ENCODE measurements at regions not wholly inside any gene's neighbourhood (a gene's known extent, or its start where the extent isn't known, plus 50 kb on each side); places are given as distances from the start of the nearest gene placed in this dataset.
A peak's percentile ranks its signal among the peaks of the same experiment; 100 is the strongest.

DNA sequence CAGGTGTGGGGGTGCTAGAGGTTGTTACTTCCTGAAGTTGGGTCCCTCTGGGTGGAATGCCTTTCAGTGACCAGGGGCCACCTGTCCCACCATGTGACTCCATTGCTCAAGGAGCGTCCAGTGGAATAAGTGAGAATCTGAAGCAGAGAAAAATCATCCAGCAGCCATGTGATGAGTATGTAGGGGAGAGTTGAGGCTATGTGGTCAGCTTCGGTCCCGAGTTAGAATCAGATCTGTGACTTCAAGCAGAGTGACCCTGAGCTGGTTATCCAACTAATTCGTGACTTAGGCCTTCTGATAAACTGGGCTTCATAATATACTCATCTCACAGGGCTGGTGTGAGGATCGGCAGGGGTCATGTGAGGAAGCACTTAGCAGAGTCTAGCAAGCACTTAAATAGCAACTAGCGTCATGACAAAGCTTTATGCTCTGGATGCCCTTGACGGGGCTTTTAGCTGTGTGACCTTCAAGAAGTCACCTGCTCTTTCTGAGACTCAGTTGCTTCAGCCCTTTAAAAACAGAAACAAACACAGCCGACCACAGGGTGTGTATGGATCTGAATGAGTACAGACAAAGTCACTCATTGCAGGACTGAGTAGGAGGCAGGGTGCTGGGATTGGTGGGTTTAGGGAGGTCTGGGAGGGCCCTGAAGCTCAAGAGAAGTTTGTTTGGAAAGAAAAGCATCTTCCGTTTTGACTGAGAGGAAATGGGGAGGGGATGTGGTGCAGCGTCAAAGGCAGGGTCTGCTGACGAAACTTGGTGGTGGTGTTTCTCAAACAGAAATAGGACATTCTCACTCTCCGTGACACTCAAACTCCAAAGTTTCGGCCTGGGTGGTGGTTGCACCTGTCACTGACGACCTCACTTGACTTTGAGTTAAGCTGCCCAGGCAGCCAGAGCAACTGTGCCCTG, 264.0 kb upstream of the CXCR4 start:
- H2AFZ ChIP-seq (ENCODE audit: low read length), result no peak overlapping the region
- H3K27ac ChIP-seq (ENCODE audit: insufficient read depth, low read length), result no peak overlapping the region
- no peak overlapping the region for H3K9ac ChIP-seq (ENCODE audit: insufficient read depth, low read length)
- H3K4me3 ChIP-seq (replicated peaks in 1 of 4; ENCODE audit: control extremely low read depth in 1 of 4, insufficient read depth in 1 of 4, low read depth in 3 of 4, low read length in 4 of 4), result no peak overlapping the region
- H4K20me1 ChIP-seq (ENCODE audit: control insufficient read depth, extremely low read depth, insufficient read depth, low read length), result no peaks in the 10 kb centered on the region
- no peak for TF ChIP-seq EZH2 (IDR thresholded peaks at IDR 0.05; ENCODE audit: low read length, missing control alignments)
- TF ChIP-seq, protein P1, sequence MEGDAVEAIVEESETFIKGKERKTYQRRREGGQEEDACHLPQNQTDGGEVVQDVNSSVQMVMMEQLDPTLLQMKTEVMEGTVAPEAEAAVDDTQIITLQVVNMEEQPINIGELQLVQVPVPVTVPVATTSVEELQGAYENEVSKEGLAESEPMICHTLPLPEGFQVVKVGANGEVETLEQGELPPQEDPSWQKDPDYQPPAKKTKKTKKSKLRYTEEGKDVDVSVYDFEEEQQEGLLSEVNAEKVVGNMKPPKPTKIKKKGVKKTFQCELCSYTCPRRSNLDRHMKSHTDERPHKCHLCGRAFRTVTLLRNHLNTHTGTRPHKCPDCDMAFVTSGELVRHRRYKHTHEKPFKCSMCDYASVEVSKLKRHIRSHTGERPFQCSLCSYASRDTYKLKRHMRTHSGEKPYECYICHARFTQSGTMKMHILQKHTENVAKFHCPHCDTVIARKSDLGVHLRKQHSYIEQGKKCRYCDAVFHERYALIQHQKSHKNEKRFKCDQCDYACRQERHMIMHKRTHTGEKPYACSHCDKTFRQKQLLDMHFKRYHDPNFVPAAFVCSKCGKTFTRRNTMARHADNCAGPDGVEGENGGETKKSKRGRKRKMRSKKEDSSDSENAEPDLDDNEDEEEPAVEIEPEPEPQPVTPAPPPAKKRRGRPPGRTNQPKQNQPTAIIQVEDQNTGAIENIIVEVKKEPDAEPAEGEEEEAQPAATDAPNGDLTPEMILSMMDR (conservative IDR thresholded peaks at IDR 0.05 in 1 of 2, IDR thresholded peaks at IDR 0.05 in 1 of 2; ENCODE audit: low read depth in 1 of 2, low read length in 2 of 2), result no peak
- no peak overlapping the region for H3K4me2 ChIP-seq (ENCODE audit: extremely low read depth, insufficient read depth, low read length)
- H3K4me1 ChIP-seq (ENCODE audit: control insufficient read depth, extremely low read depth, insufficient read depth, low read length), result no peaks in the 10 kb centered on the region
- no peaks in the 10 kb centered on the region for H3K27me3 ChIP-seq (ENCODE audit: control insufficient read depth, insufficient read depth, low read length)
- no peaks in the 10 kb centered on the region for H3K36me3 ChIP-seq (ENCODE audit: control insufficient read depth, insufficient read depth, low read length)
- DNase-seq (ENCODE audit: low read depth in 2 of 2), result no peak
- H3K9me3 ChIP-seq (ENCODE audit: control insufficient read depth, insufficient read depth, low read depth, low read length), result no peaks in the 10 kb centered on the region
- no peaks in the 10 kb centered on the region for H3K79me2 ChIP-seq (ENCODE audit: control insufficient read depth, insufficient read depth, low read length)

GRCh38 chr2:136381245-136381644, 263.3 kb upstream of the CXCR4 start:
- Histone ChIP-seq H4K20me1 (ENCODE audit: control insufficient read depth, extremely low read depth, insufficient read depth, low read length) (no peaks in the 10 kb centered on the region), H3K4me3 (replicated peaks in 1 of 4; ENCODE audit: control extremely low read depth in 1 of 4, insufficient read depth in 1 of 4, low read depth in 3 of 4, low read length in 4 of 4) (no peak overlapping the region), H3K79me2 (ENCODE audit: control insufficient read depth, insufficient read depth, low read length) (no peaks in the 10 kb centered on the region), H3K9me3 (ENCODE audit: control insufficient read depth, insufficient read depth, low read depth, low read length) (no peaks in the 10 kb centered on the region), H3K4me2 (ENCODE audit: extremely low read depth, insufficient read depth, low read length) (no peak overlapping the region), H3K36me3 (ENCODE audit: control insufficient read depth, insufficient read depth, low read length) (no peaks in the 10 kb centered on the region), H2AFZ (ENCODE audit: low read length) (no peak overlapping the region), H3K4me1 (ENCODE audit: control insufficient read depth, extremely low read depth, insufficient read depth, low read length) (no peaks in the 10 kb centered on the region), H3K27ac (ENCODE audit: insufficient read depth, low read length) (no peak overlapping the region), H3K9ac (ENCODE audit: insufficient read depth, low read length) (no peak overlapping the region), H3K27me3 (ENCODE audit: control insufficient read depth, insufficient read depth, low read length) (no peaks in the 10 kb centered on the region)
- DNase-seq (ENCODE audit: low read depth in 2 of 2), result no peak
- no peak for TF ChIP-seq EZH2 (IDR thresholded peaks at IDR 0.05; ENCODE audit: low read length, missing control alignments)
- TF ChIP-seq, protein P1 (conservative IDR thresholded peaks at IDR 0.05 in 1 of 2, IDR thresholded peaks at IDR 0.05 in 1 of 2; ENCODE audit: low read depth in 1 of 2, low read length in 2 of 2), result no peak

DNA sequence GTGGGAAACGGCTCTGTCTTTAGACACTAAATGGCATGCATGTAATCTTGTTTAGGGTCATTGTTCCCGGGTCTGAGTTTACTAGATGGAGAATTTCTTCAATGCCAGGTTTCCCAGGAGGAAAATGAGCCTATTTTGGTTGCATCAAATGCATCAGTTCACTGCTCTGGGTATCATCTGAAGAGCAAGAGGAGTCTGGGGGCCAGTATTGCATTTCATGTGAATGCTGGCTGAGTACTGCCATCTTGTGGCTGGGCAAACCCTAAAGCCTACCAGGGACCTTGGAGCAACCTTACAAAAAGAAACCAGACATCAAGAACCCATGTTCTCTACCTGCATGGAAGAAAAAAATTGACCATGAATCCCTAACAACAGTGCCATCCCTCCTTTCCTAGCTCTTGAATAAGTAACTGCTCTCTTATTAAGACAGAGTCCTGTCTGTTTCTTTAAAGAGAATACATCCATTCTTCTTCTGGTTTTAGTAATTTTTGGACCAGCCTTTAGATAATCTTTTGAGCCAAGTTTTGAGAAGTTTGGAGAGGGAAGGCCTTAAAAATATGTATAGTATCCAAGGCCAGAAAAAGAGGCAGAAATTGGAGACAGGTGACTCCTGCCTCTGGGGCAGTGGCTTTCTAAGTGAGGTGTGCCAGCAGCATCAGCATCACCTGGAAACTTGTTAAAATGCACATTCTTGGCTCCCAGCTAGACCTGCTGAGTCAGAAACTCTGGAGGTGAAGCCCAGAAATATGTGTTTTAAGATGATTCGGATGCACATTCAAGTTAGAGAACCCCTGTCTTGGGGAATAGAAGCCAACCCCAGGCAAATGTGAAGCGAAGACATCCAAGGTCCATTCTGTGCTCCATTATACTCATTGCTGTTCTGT, 261.0 kb upstream of the CXCR4 start:
- H3K36me3 ChIP-seq (ENCODE audit: control insufficient read depth, insufficient read depth, low read length), result no peaks in the 10 kb centered on the region
- H3K9me3 ChIP-seq (ENCODE audit: control insufficient read depth, insufficient read depth, low read depth, low read length), result no peaks in the 10 kb centered on the region
- H4K20me1 ChIP-seq (ENCODE audit: control insufficient read depth, extremely low read depth, insufficient read depth, low read length), result no peaks in the 10 kb centered on the region
- H3K4me3 ChIP-seq (replicated peaks in 1 of 4; ENCODE audit: control extremely low read depth in 1 of 4, insufficient read depth in 1 of 4, low read depth in 3 of 4, low read length in 4 of 4), result no peak overlapping the region
- no peak overlapping the region for H3K27ac ChIP-seq (ENCODE audit: insufficient read depth, low read length)
- H3K4me2 ChIP-seq (ENCODE audit: extremely low read depth, insufficient read depth, low read length), result no peak overlapping the region
- H2AFZ ChIP-seq (ENCODE audit: low read length), result no peak overlapping the region
- H3K4me1 ChIP-seq (ENCODE audit: control insufficient read depth, extremely low read depth, insufficient read depth, low read length), result no peaks in the 10 kb centered on the region
- peak; percentile 36 to 45 for DNase-seq (ENCODE audit: low read depth in 2 of 2)
- TF ChIP-seq EZH2 (IDR thresholded peaks at IDR 0.05; ENCODE audit: low read length, missing control alignments), result no peak
- TF ChIP-seq, protein P1 (conservative IDR thresholded peaks at IDR 0.05 in 1 of 2, IDR thresholded peaks at IDR 0.05 in 1 of 2; ENCODE audit: low read depth in 1 of 2, low read length in 2 of 2), result peak; percentile 66 to 69
- no peak overlapping the region for H3K9ac ChIP-seq (ENCODE audit: insufficient read depth, low read length)
- no peaks in the 10 kb centered on the region for H3K27me3 ChIP-seq (ENCODE audit: control insufficient read depth, insufficient read depth, low read length)
- H3K79me2 ChIP-seq (ENCODE audit: control insufficient read depth, insufficient read depth, low read length), result no peaks in the 10 kb centered on the region
